ENCODE measurements at regions not wholly inside any gene's neighbourhood (a gene's known extent, or its start where the extent isn't known, plus 50 kb on each side); places are given as distances from the start of the nearest gene placed in this dataset.

DNA sequence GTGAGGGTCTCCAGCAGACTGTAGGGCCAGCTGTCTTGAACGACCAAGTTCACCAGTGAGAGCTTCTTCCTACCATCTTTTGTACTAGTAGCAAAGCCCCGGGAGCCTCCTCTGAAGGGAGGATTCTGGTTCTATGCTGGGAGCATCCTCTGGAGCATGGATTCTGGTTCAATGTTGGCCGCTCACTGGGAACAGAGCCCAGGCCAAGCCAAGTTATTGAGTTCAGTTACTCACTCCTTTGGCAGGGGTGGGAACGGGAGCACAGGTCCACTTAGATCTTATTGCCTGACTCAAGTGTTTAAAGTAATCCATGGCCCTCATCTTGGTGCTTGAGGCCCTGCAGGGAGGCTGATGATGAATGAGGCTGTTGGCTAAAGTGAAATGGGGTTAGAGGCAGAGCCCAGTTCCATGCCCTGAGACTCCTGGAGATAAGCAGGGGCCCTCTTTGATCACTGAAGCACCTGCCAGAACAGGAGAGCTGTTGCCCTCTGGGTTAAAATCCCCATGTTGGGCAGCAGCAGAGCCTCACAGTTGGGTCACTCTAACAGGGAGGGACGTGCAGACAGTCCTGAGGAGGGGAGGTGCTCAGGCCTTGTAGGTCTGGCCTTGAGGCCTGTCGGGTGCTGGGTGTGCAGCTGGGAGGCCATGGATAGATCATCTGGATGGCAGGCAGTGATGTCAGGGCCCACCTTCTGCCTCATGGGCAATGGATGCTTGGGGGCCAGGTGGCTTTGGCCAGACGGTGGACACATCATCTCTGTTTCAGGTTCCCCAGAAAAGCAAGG lies 98.3 kb upstream of the SYNDIG1 start:
- TF ChIP-seq, protein P1, sequence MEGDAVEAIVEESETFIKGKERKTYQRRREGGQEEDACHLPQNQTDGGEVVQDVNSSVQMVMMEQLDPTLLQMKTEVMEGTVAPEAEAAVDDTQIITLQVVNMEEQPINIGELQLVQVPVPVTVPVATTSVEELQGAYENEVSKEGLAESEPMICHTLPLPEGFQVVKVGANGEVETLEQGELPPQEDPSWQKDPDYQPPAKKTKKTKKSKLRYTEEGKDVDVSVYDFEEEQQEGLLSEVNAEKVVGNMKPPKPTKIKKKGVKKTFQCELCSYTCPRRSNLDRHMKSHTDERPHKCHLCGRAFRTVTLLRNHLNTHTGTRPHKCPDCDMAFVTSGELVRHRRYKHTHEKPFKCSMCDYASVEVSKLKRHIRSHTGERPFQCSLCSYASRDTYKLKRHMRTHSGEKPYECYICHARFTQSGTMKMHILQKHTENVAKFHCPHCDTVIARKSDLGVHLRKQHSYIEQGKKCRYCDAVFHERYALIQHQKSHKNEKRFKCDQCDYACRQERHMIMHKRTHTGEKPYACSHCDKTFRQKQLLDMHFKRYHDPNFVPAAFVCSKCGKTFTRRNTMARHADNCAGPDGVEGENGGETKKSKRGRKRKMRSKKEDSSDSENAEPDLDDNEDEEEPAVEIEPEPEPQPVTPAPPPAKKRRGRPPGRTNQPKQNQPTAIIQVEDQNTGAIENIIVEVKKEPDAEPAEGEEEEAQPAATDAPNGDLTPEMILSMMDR (IDR thresholded peaks at IDR 0.05), result no peak
- no peak for TF ChIP-seq POLR2AphosphoS5 (IDR thresholded peaks at IDR 0.05)

Data from sigmoid colon (tissue), 4 donors.